ENCODE measurements at regions not wholly inside any gene's neighbourhood (a gene's known extent, or its start where the extent isn't known, plus 50 kb on each side); places are given as distances from the start of the nearest gene placed in this dataset.
"Not testable (repeated sequence)": the region's sequence is repeated elsewhere in the genome, so short reads cannot be mapped to it uniquely, and the experiment has no call there.

DNA sequence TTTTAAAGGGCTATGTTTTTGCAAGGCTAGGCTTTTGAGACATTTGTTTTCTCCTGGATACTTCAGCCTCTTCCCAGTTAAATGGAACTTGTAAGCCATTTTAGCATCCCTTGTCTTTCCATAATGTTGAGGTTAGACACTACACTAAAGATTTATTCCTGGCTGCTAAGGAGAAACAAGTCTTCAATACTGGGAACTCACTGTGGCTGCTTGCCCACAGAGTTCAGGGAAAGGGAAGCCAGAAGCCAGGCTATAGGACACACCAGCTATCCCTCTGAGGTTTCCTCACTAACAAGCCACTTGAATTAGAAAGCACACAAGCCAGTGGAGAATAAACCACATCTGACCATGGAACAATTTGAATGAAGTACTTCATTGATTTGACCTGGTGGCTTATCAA is 421.7 kb upstream of the CHRM2 start:
- TF ChIP-seq, protein P1, sequence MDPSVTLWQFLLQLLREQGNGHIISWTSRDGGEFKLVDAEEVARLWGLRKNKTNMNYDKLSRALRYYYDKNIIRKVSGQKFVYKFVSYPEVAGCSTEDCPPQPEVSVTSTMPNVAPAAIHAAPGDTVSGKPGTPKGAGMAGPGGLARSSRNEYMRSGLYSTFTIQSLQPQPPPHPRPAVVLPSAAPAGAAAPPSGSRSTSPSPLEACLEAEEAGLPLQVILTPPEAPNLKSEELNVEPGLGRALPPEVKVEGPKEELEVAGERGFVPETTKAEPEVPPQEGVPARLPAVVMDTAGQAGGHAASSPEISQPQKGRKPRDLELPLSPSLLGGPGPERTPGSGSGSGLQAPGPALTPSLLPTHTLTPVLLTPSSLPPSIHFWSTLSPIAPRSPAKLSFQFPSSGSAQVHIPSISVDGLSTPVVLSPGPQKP (IDR thresholded peaks at IDR 0.05; ENCODE audit: low read depth, low read length), result no peak
- TF ChIP-seq ESRRA (IDR thresholded peaks at IDR 0.05; ENCODE audit: borderline replicate concordance, low read length) (no peak), HEYL (CRISPR knock-in tag; IDR thresholded peaks at IDR 0.05) (no peak), RARB (CRISPR knock-in tag; IDR thresholded peaks at IDR 0.05) (no peak), CEBPB (IDR thresholded peaks at IDR 0.05) (no peak), ZC3H11A (IDR thresholded peaks at IDR 0.05) (no peak), BHLHE40 (IDR thresholded peaks at IDR 0.05; ENCODE audit: low read depth, low read length) (no peak)
- TF ChIP-seq, protein P2, sequence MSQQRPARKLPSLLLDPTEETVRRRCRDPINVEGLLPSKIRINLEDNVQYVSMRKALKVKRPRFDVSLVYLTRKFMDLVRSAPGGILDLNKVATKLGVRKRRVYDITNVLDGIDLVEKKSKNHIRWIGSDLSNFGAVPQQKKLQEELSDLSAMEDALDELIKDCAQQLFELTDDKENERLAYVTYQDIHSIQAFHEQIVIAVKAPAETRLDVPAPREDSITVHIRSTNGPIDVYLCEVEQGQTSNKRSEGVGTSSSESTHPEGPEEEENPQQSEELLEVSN (IDR thresholded peaks at IDR 0.05; ENCODE audit: borderline replicate concordance, low read depth), result no peak
- DNase-seq (ENCODE audit: low read depth in 1 of 2, low spot score in 1 of 2), result no peak
- CTCF ChIA-PET, result no interaction called here
- H3K4me3 ChIP-seq, result no peak overlapping the region
- no peaks in the 10 kb centered on the region for H3K9me3 ChIP-seq
- ATAC-seq, result no peak
- H3K4me2 ChIP-seq, result no peak overlapping the region
- POLR2A ChIA-PET, result no interaction called here
- no peak for FAIRE-seq
- no peaks in the 10 kb centered on the region for H3K4me1 ChIP-seq
- H3K27ac ChIP-seq, result no peak overlapping the region

DNA sequence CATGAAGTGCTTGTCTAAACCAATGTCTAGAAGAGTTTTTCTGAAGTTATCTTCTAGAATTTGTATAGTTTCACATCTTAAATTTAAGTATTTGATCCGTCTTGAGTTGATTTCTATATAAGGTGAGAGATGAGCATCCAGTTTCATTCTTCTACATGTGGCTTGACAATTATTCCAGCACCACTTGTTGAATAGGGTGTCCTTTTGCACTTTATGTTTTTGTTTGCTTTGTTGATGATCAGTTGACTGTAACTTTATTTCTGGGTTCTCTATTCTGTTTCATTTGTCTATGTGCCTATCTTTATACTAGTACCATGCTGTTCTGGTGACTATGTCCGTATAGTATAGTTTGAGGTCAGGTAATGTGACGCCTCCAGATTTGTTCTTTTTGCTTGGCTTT is 426.6 kb upstream of the CHRM2 start:
- H3K9me3 ChIP-seq, result no peaks in the 10 kb centered on the region
- no peak overlapping the region for H3K27ac ChIP-seq
- ChIA-PET CTCF (no interaction called here), POLR2A (no interaction called here)
- FAIRE-seq (no peak), DNase-seq (ENCODE audit: low read depth in 1 of 2, low spot score in 1 of 2) (no peak), ATAC-seq (no peak)
- 16% methylated on average over 3 of the region's 3 CpGs for WGBS (ENCODE audit: missing lambda C conversion rate)
- TF ChIP-seq, protein P2 (IDR thresholded peaks at IDR 0.05; ENCODE audit: borderline replicate concordance, low read depth), result no peak
- TF ChIP-seq CBX2 (IDR thresholded peaks at IDR 0.05; ENCODE audit: borderline replicate concordance, low read depth), result no peak
- TF ChIP-seq BHLHE40 (IDR thresholded peaks at IDR 0.05; ENCODE audit: low read depth, low read length), result no peak
- no peak for TF ChIP-seq EHF (CRISPR knock-in tag; IDR thresholded peaks at IDR 0.05)
- TF ChIP-seq NFE2L2 (conservative IDR thresholded peaks at IDR 0.05; ENCODE audit: low read length), result no peak
- no peak for TF ChIP-seq PHF8 (IDR thresholded peaks at IDR 0.05; ENCODE audit: borderline replicate concordance, low read depth)
- no peak for TF ChIP-seq RARB (CRISPR knock-in tag; IDR thresholded peaks at IDR 0.05)
- no peak for TF ChIP-seq HEYL (CRISPR knock-in tag; IDR thresholded peaks at IDR 0.05)
- TF ChIP-seq, protein P3, sequence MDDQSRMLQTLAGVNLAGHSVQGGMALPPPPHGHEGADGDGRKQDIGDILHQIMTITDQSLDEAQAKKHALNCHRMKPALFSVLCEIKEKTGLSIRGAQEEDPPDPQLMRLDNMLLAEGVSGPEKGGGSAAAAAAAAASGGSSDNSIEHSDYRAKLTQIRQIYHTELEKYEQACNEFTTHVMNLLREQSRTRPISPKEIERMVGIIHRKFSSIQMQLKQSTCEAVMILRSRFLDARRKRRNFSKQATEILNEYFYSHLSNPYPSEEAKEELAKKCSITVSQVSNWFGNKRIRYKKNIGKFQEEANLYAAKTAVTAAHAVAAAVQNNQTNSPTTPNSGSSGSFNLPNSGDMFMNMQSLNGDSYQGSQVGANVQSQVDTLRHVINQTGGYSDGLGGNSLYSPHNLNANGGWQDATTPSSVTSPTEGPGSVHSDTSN (IDR thresholded peaks at IDR 0.05), result no peak
- no peak for TF ChIP-seq JUNB (IDR thresholded peaks at IDR 0.05)
- no peak for TF ChIP-seq CEBPB (IDR thresholded peaks at IDR 0.05)
- no peak for TF ChIP-seq POLR2A (IDR thresholded peaks at IDR 0.05; ENCODE audit: low read length)
- no peak for TF ChIP-seq CHD4 (IDR thresholded peaks at IDR 0.05; ENCODE audit: borderline replicate concordance)
- TF ChIP-seq NPAS2 (CRISPR knock-in tag; IDR thresholded peaks at IDR 0.05; ENCODE audit: borderline replicate concordance), result no peak
- no peak for TF ChIP-seq FOSL2 (IDR thresholded peaks at IDR 0.05)
- TF ChIP-seq FOSL2 (CRISPR knock-in tag; IDR thresholded peaks at IDR 0.05), result no peak
- TF ChIP-seq, protein P4, sequence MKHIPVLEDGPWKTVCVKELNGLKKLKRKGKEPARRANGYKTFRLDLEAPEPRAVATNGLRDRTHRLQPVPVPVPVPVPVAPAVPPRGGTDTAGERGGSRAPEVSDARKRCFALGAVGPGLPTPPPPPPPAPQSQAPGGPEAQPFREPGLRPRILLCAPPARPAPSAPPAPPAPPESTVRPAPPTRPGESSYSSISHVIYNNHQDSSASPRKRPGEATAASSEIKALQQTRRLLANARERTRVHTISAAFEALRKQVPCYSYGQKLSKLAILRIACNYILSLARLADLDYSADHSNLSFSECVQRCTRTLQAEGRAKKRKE (CRISPR knock-in tag; IDR thresholded peaks at IDR 0.05; ENCODE audit: low read depth), result no peak
- TF ChIP-seq ZC3H11A (IDR thresholded peaks at IDR 0.05), result no peak
- TF ChIP-seq, protein P5, sequence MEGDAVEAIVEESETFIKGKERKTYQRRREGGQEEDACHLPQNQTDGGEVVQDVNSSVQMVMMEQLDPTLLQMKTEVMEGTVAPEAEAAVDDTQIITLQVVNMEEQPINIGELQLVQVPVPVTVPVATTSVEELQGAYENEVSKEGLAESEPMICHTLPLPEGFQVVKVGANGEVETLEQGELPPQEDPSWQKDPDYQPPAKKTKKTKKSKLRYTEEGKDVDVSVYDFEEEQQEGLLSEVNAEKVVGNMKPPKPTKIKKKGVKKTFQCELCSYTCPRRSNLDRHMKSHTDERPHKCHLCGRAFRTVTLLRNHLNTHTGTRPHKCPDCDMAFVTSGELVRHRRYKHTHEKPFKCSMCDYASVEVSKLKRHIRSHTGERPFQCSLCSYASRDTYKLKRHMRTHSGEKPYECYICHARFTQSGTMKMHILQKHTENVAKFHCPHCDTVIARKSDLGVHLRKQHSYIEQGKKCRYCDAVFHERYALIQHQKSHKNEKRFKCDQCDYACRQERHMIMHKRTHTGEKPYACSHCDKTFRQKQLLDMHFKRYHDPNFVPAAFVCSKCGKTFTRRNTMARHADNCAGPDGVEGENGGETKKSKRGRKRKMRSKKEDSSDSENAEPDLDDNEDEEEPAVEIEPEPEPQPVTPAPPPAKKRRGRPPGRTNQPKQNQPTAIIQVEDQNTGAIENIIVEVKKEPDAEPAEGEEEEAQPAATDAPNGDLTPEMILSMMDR (IDR thresholded peaks at IDR 0.05), result no peak
- no peak for TF ChIP-seq MAFK (IDR thresholded peaks at IDR 0.05; ENCODE audit: partially characterized antibody)
- TF ChIP-seq KDM1A (IDR thresholded peaks at IDR 0.05; ENCODE audit: low read depth), result no peak
- H3K4me3 ChIP-seq, result no peak overlapping the region
- no peaks in the 10 kb centered on the region for H3K4me1 ChIP-seq
- no peak overlapping the region for H3K4me2 ChIP-seq

DNA sequence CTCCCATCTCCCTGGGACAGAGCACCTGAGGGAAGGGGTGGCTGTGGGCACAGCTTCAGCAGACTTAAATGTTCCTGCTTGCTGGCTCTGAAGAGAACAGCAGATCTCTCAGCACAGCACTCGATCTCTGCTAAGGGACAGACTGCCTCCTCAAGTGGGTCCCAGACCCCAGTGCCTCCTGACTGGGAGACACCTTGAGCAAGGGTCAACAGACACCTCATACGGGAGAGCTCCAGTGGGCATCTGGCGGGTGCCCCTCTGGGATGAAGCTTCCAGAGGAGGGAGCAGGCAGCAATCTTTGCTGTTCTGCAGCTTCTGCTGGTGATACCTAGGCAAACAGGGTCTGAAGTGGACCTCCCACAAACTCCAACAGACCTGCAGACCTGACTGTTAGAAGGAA is 436.7 kb upstream of the CHRM2 start:
- DNase-seq (ENCODE audit: low read depth in 1 of 2, low spot score in 1 of 2); H3K4me2 ChIP-seq; H3K9me3 ChIP-seq; POLR2A ChIA-PET; H3K4me3 ChIP-seq; ATAC-seq; H3K4me1 ChIP-seq; FAIRE-seq; CTCF ChIA-PET; H3K27ac ChIP-seq: not testable (repeated sequence)
- WGBS (ENCODE audit: missing lambda C conversion rate), result 0% methylated on average over 2 of the region's 3 CpGs
